K562 (cell line): ENCODE measurements at regions not wholly inside any gene's neighbourhood (a gene's known extent, or its start where the extent isn't known, plus 50 kb on each side); places are given as distances from the start of the nearest gene placed in this dataset.

Experiments
- ATF2 ChIP-seq: sonication (generic); formaldehyde crosslinking; IDR thresholded peaks from 2 replicates; pipeline ENCODE4 v1.8.1; 2022; ENCODE audit warnings: missing genetic modification reagents
- BRD9 ChIP-seq: fragments of 450-650 bp; IDR thresholded peaks from 2 replicates; pipeline ENCODE4 v1.6.1; 2018; ENCODE audit warnings: low read depth; ENCODE audit not compliant: partially characterized antibody
- MGA ChIP-seq: fragments of 450-650 bp; IDR thresholded peaks from 2 replicates; pipeline ENCODE4 v1.6.1; 2016; ENCODE audit warnings: mild to moderate bottlenecking, moderate library complexity

- TF ChIP-seq MGA (no peak), ATF2 (CRISPR knock-in tag) (no peak), BRD9 (no peak)
Observed at GRCh38 chr2:60306267-60306861, 247.1 kb downstream of the BCL11A start (continued).
